ENCODE measurements at regions not wholly inside any gene's neighbourhood (a gene's known extent, or its start where the extent isn't known, plus 50 kb on each side); places are given as distances from the start of the nearest gene placed in this dataset.

- Mint-ChIP-seq H3K9me3 (peaks cover 5% of the 10 kb centered on the region), H3K36me3 (no peaks in the 10 kb centered on the region), H3K4me1 (ENCODE audit: unreplicated experiment) (peaks cover 4% of the 10 kb centered on the region), H3K4me3 (no peak overlapping the region), H3K27me3 (peaks cover 19% of the 10 kb centered on the region), H3K27ac (no peak overlapping the region)
- TF ChIP-seq CTCF (conservative IDR thresholded peaks at IDR 0.05) = no peak
- DNase-seq (ENCODE audit: extremely low spot score, unreplicated experiment) = no peak
Measured at GRCh38 chr4:111755571-111755970, 389.7 kb upstream of the FAM241A start.

- Mint-ChIP-seq H3K4me3 (no peak overlapping the region), H3K27me3 (no peaks in the 10 kb centered on the region), H3K4me1 (ENCODE audit: unreplicated experiment) (peaks cover 4% of the 10 kb centered on the region), H3K9me3 (peaks cover 9% of the 10 kb centered on the region), H3K36me3 (no peaks in the 10 kb centered on the region), H3K27ac (no peak overlapping the region)
- DNase-seq (ENCODE audit: extremely low spot score, unreplicated experiment) = no peak
- no peak for TF ChIP-seq CTCF (conservative IDR thresholded peaks at IDR 0.05)
Measured at GRCh38 chr4:111761531-111761930, 383.7 kb upstream of the FAM241A start.

GRCh38 chr4:111770514-111770913, 374.7 kb upstream of the FAM241A start:
- Mint-ChIP-seq H3K9me3 (peaks cover 8% of the 10 kb centered on the region), H3K4me1 (ENCODE audit: unreplicated experiment) (peaks cover 12% of the 10 kb centered on the region), H3K27me3 (peaks cover 6% of the 10 kb centered on the region), H3K27ac (no peak overlapping the region), H3K36me3 (no peaks in the 10 kb centered on the region), H3K4me3 (no peak overlapping the region)
- no peak for TF ChIP-seq CTCF (conservative IDR thresholded peaks at IDR 0.05)
- no peak for DNase-seq (ENCODE audit: extremely low spot score, unreplicated experiment)

- Mint-ChIP-seq H3K27ac (no peak overlapping the region), H3K4me1 (ENCODE audit: unreplicated experiment) (peaks cover 12% of the 10 kb centered on the region), H3K9me3 (no peaks in the 10 kb centered on the region), H3K36me3 (no peaks in the 10 kb centered on the region), H3K27me3 (peaks cover 14% of the 10 kb centered on the region), H3K4me3 (no peak overlapping the region)
- TF ChIP-seq CTCF (conservative IDR thresholded peaks at IDR 0.05) = no peak
- no peak for DNase-seq (ENCODE audit: extremely low spot score, unreplicated experiment)
Measured at GRCh38 chr4:111773858-111774257, 371.4 kb upstream of the FAM241A start.

- no peak for DNase-seq (ENCODE audit: extremely low spot score, unreplicated experiment)
- Mint-ChIP-seq H3K27me3 (peaks cover 11% of the 10 kb centered on the region), H3K36me3 (no peaks in the 10 kb centered on the region), H3K9me3 (no peaks in the 10 kb centered on the region), H3K4me3 (no peak overlapping the region), H3K27ac (no peak overlapping the region), H3K4me1 (ENCODE audit: unreplicated experiment) (peaks cover 12% of the 10 kb centered on the region)
- TF ChIP-seq CTCF (conservative IDR thresholded peaks at IDR 0.05) = no peak
Measured at GRCh38 chr4:111775556-111776297, 369.5 kb upstream of the FAM241A start.

Measured in type B pancreatic cell (in vitro differentiated cells).